MG63 (cell line): ENCODE measurements at regions not wholly inside any gene's neighbourhood (a gene's known extent, or its start where the extent isn't known, plus 50 kb on each side); places are given as distances from the start of the nearest gene placed in this dataset.

ENCODE experiments used
- DNase-seq: peaks from one replicate; pipeline ENCODE4 v3.0.0-alpha.2; 2020
- H3K27me3 ChIP-seq: fragments of 250-450 bp; sonication (Bioruptor Pico); 2 replicates; pipeline ENCODE4 v1.5.1; 2020; ENCODE audit warnings: mild to moderate bottlenecking, moderate library complexity
- H3K36me3 ChIP-seq: fragments of 250-450 bp; sonication (Bioruptor Pico); 2 replicates; pipeline ENCODE4 v1.5.1; 2020; ENCODE audit warnings: mild to moderate bottlenecking, moderate library complexity
- H3K4me3 ChIP-seq: fragments of 250-450 bp; sonication (Bioruptor Pico); 2 replicates; pipeline ENCODE4 v1.5.1; 2020; ENCODE audit warnings: mild to moderate bottlenecking, moderate library complexity
- H3K9me3 ChIP-seq: fragments of 250-450 bp; sonication (Bioruptor Pico); 2 replicates; pipeline ENCODE4 v1.5.1; 2020; ENCODE audit warnings: mild to moderate bottlenecking, moderate library complexity

GRCh38 chr17:6893382-6894205 lies 62.1 kb upstream of the TEKT1 start:
- H3K4me3 ChIP-seq = no peak overlapping the region
- no peaks in the 10 kb centered on the region for H3K27me3 ChIP-seq
- no peak for DNase-seq
- H3K9me3 ChIP-seq = 0 out of 2 replicates have a peak, but pooled peaks cover 3% of the 10 kb centered on the region
- no peaks in the 10 kb centered on the region for H3K36me3 ChIP-seq

DNA sequence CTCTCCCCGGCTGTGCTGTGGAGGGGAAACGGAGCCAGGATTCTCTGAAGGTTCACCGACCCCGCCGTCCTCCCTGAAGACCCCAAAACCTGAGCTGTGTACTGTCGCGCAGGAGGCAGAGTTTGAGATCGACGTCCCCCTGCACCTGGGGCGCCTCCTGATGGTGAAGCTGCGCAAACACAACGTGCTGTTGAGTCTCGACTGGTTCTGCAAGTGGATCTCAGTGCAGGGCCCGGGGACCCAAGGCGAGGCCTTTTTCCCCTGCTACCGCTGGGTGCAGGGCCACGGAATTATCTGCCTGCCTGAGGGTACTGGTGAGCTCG lies 62.6 kb upstream of the TEKT1 start:
- H3K27me3 ChIP-seq = no peaks in the 10 kb centered on the region
- H3K36me3 ChIP-seq = no peaks in the 10 kb centered on the region
- no peak overlapping the region for H3K4me3 ChIP-seq
- no peak for DNase-seq
- H3K9me3 ChIP-seq = no peaks in the 10 kb centered on the region

DNA sequence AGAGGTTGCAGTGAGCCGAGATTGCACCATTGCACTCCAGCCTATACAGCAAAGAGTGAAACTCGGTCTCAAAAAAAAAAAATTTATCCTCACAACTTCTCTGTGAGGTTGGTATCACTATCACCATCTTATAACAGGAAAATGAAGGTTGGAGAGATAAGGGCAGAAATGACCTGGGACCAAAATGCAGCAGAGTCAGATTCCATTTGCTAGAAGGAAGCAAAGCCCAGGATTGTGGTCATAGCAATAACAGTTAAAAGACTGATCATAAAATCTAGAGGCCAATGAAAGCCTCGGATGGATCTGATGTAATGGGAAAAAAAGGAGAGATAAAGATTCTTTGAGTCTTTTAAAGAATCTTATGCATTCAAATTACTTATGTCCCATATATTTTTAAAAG lies 69.6 kb upstream of the TEKT1 start:
- Histone ChIP-seq H3K36me3 (no peaks in the 10 kb centered on the region), H3K27me3 (no peaks in the 10 kb centered on the region), H3K4me3 (no peak overlapping the region), H3K9me3 (no peaks in the 10 kb centered on the region)
- no peak for DNase-seq

DNA sequence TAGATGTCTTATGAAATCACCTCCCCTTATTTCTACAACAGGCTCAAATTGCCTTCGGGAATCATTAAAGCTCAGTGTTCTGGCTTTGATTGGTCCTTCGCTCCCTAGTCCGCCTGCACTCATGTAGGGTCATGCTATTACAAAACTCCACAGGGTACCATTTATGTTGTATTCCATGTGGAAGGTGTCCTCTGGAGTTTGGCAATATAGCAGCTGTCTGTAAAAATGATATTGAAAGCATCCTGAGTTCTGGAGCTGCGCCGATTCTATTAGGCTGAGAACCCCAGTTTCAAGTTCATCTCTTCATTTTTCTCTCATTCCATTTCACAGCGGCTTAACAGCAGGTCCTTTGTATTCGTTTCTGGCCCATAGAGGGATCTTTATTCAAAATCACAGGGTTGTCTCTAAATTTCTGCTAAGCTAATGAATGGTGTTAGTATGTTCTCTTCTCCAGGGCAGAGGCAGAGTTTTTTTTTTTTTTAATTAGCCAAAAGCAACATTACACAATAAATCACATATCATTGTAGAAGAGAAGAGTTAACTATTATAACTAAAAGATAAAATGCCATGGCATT lies 71.9 kb upstream of the TEKT1 start:
- Histone ChIP-seq H3K36me3 (no peaks in the 10 kb centered on the region), H3K9me3 (no peaks in the 10 kb centered on the region), H3K4me3 (no peak overlapping the region), H3K27me3 (no peaks in the 10 kb centered on the region)
- no peak for DNase-seq

DNA sequence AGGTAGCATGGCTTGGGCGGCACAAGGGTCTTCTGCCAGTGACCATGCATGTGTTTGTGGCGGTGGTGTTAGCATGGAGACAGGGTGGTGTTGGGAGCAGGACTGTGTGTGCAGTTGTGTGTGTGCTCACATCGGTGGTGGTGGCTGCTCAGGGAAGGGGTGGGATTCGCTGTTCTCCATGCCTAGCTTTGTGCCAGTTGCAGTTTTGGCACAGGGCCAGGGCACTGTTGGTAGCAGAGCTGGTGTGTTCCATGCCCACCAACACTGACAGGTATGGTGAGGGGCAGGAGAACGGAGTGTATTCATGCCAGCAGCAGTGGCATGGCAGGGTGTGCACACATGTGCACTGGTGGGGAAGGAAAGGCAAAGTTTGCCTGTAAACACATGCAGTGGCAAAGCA lies 77.3 kb upstream of the TEKT1 start:
- DNase-seq = no peak
- Histone ChIP-seq H3K27me3 (no peaks in the 10 kb centered on the region), H3K36me3 (no peaks in the 10 kb centered on the region), H3K9me3 (no peaks in the 10 kb centered on the region), H3K4me3 (no peak overlapping the region)

- Histone ChIP-seq H3K27me3 (no peaks in the 10 kb centered on the region), H3K9me3 (no peaks in the 10 kb centered on the region), H3K36me3 (no peaks in the 10 kb centered on the region), H3K4me3 (no peak overlapping the region)
- DNase-seq = no peak
Observed at GRCh38 chr17:6910987-6911603, 79.6 kb upstream of the TEKT1 start.

GRCh38 chr17:6912110-6913051 lies 80.9 kb upstream of the TEKT1 start:
- Histone ChIP-seq H3K27me3 (no peaks in the 10 kb centered on the region), H3K36me3 (no peaks in the 10 kb centered on the region), H3K9me3 (no peaks in the 10 kb centered on the region), H3K4me3 (no peak overlapping the region)
- DNase-seq = no peak

DNA sequence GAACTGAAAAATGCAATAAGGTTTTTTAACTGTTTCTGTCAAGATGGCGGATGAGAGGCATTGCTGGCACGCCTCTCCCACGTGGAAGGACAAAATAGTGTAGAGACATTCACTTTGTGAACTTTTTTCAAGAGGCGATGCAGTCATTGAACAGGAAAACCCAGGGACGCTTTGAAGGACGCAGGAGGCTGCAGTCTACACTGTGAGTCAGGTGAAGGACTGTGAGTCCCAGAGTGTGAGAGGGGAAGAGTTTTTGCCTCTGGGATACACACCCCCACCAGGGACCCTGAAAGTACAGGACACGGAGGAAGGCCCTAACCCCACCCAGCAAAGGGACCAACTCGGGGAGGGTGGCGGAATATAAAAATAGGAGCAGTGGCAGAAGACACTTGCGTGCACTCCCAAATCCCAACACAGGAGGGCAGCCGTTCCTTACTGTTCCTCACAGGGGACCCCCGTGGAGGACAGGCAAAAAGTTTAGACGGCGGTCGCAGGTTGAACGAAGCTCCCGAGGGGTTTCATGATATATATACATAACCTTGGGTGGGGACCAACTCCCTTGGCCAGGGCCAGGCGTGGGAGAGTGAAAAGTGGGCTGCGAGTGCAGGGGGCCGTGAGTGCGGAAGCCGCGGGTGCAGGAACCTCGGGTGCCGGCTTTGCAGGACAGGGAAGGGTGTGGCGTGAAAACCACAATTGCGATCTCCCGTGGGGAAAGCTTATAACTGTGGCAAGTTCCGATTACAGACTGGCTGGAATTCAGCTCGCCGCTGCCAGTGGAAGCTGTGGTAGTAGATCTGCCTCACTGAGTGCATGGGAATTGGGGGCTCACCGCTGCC lies 82.0 kb upstream of the ALOX12 start:
- no peaks in the 10 kb centered on the region for H3K27me3 ChIP-seq
- peak overlapping the region; percentile 33 for H3K4me3 ChIP-seq
- DNase-seq = peak; percentile 51
- H3K36me3 ChIP-seq = no peaks in the 10 kb centered on the region
- no peaks in the 10 kb centered on the region for H3K9me3 ChIP-seq

- Histone ChIP-seq H3K27me3 (no peaks in the 10 kb centered on the region), H3K36me3 (no peaks in the 10 kb centered on the region), H3K4me3 (no peak overlapping the region), H3K9me3 (no peaks in the 10 kb centered on the region)
- DNase-seq = peak; percentile 5
Observed at GRCh38 chr17:6914711-6915110, 81.1 kb upstream of the ALOX12 start.

DNA sequence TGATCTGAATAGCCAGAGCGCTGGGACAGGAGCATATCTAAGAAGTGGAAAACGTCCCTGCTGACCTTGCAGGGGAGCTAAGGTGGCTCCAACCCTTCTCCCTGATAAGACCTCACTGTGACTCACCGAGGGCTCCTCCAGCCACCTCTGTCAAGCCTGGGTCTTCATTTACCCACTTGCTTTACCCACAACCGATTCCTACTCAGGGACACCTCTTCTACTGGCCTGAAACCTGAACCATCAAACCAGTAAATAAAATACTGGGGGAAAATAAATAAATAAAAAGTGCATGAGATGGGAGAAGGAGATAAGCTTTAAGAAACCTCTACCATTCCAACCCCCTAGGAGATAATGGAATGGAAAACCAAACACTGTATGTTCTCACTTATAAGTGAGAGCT lies 80.2 kb upstream of the ALOX12 start:
- H3K36me3 ChIP-seq = no peaks in the 10 kb centered on the region
- no peak overlapping the region for H3K4me3 ChIP-seq
- H3K9me3 ChIP-seq = no peaks in the 10 kb centered on the region
- H3K27me3 ChIP-seq = no peaks in the 10 kb centered on the region
- no peak for DNase-seq

DNA sequence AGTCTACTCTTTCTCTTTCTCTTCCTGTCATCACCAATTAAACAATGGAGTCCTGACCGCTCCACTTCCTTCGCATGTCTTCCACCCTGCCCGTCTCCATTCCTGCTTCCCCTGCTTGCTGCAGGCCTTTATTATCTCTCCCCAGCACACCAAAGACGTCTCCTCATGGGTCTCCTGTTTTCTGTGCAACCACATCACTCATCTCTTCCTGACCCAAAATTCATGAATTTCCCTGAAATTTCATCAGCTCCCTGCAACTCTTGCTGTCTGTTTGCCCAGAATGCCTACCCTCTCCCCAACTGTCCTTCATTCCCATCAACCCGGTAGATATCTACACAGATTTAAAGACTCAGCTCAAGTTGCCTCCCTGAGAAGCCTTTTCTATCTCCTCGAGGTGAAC lies 76.7 kb upstream of the ALOX12 start:
- H3K4me3 ChIP-seq = no peak overlapping the region
- H3K9me3 ChIP-seq = no peaks in the 10 kb centered on the region
- H3K36me3 ChIP-seq = no peaks in the 10 kb centered on the region
- no peaks in the 10 kb centered on the region for H3K27me3 ChIP-seq
- DNase-seq = no peak

GRCh38 chr17:6923385-6923784 lies 72.5 kb upstream of the ALOX12 start:
- Histone ChIP-seq H3K4me3 (no peak overlapping the region), H3K36me3 (no peaks in the 10 kb centered on the region), H3K9me3 (no peaks in the 10 kb centered on the region), H3K27me3 (no peaks in the 10 kb centered on the region)
- DNase-seq = no peak

- DNase-seq = no peak
- no peak overlapping the region for H3K4me3 ChIP-seq
- no peaks in the 10 kb centered on the region for H3K9me3 ChIP-seq
- no peaks in the 10 kb centered on the region for H3K27me3 ChIP-seq
- H3K36me3 ChIP-seq = no peaks in the 10 kb centered on the region
Observed at GRCh38 chr17:6924208-6924607, 71.6 kb upstream of the ALOX12 start.

- no peaks in the 10 kb centered on the region for H3K36me3 ChIP-seq
- no peak overlapping the region for H3K4me3 ChIP-seq
- H3K27me3 ChIP-seq = no peaks in the 10 kb centered on the region
- H3K9me3 ChIP-seq = no peaks in the 10 kb centered on the region
- DNase-seq = no peak
Observed at GRCh38 chr17:6926667-6927066, 69.2 kb upstream of the ALOX12 start.

- Histone ChIP-seq H3K36me3 (no peaks in the 10 kb centered on the region), H3K9me3 (no peaks in the 10 kb centered on the region), H3K27me3 (no peaks in the 10 kb centered on the region), H3K4me3 (no peak overlapping the region)
- no peak for DNase-seq
Observed at GRCh38 chr17:6927290-6928126, 68.3 kb upstream of the ALOX12 start.

DNA sequence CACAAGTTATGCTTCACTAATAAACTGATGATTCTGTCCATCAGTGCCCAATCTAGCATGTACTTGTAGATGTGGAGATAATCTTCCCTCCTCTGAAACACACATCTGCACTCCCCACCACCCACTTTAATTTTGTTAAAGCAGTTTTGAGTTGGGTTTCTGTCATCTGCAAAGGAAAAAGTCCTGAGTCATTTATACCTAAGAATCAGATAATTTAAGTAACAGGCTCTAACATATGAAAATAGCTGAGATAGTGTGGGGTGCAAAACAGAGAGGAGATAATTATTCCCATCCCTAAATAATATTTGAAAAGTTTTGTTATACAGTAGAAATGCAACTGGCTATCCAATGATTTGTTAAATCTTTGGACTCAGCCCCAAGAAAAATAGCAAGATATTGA lies 67.7 kb upstream of the ALOX12 start:
- H3K9me3 ChIP-seq = no peaks in the 10 kb centered on the region
- H3K36me3 ChIP-seq = no peaks in the 10 kb centered on the region
- no peak for DNase-seq
- H3K27me3 ChIP-seq = no peaks in the 10 kb centered on the region
- H3K4me3 ChIP-seq = no peak overlapping the region
